Osteocyte (in vitro differentiated cells): ENCODE measurements at regions not wholly inside any gene's neighbourhood (a gene's known extent, or its start where the extent isn't known, plus 50 kb on each side); places are given as distances from the start of the nearest gene placed in this dataset.

Experiments used
- DNase-seq: peaks from one replicate; pipeline ENCODE4 v3.0.0; 2021; ENCODE audit warnings: mixed read lengths; ENCODE audit not compliant: unreplicated experiment; ENCODE audit errors: extremely low spot score
- H3K27ac Mint-ChIP-seq: one replicate; pipeline ENCODE4 v1.8.0; 2021; ENCODE audit warnings: mild to moderate bottlenecking, mixed read lengths; ENCODE audit not compliant: unreplicated experiment
- H3K27me3 Mint-ChIP-seq: one replicate; pipeline ENCODE4 v1.8.0; 2021; ENCODE audit warnings: mixed read lengths; ENCODE audit not compliant: unreplicated experiment
- H3K36me3 Mint-ChIP-seq: one replicate; pipeline ENCODE4 v1.8.0; 2021; ENCODE audit warnings: mixed read lengths; ENCODE audit not compliant: unreplicated experiment
- H3K4me1 Mint-ChIP-seq: one replicate; pipeline ENCODE4 v1.8.0; 2021; ENCODE audit warnings: mixed read lengths; ENCODE audit not compliant: unreplicated experiment
- H3K4me3 Mint-ChIP-seq: one replicate; pipeline ENCODE4 v1.8.0; 2021; ENCODE audit warnings: mild to moderate bottlenecking, moderate library complexity, mixed read lengths; ENCODE audit not compliant: unreplicated experiment
- H3K9me3 Mint-ChIP-seq: one replicate; pipeline ENCODE4 v1.8.0; 2021; ENCODE audit warnings: mixed read lengths; ENCODE audit not compliant: unreplicated experiment
- CTCF ChIP-seq: fragments of 200-600 bp; sonication (generic); IDR thresholded peaks from 2 replicates; pipeline ENCODE4 v1.5.0; 2021; ENCODE audit warnings: antibody characterized with exemption, mild to moderate bottlenecking, moderate library complexity

- H3K4me1 Mint-ChIP-seq, result no peaks in the 10 kb centered on the region
Observed at GRCh38 chr13:73262862-73263627, 204.2 kb downstream of the KLF5 start.

GRCh38 chr13:73261739-73262216, 203.0 kb downstream of the KLF5 start:
- Mint-ChIP-seq H3K27me3 (peaks cover 10% of the 10 kb centered on the region), H3K27ac (no peak overlapping the region), H3K9me3 (no peaks in the 10 kb centered on the region), H3K4me3 (no peak overlapping the region), H3K36me3 (no peaks in the 10 kb centered on the region), H3K4me1 (no peaks in the 10 kb centered on the region)
- no peak for TF ChIP-seq CTCF
- DNase-seq, result no peak

More at GRCh38 chr13:73262862-73263627, 204.2 kb downstream of the KLF5 start:
- H3K27ac Mint-ChIP-seq, result no peak overlapping the region
- H3K4me3 Mint-ChIP-seq, result no peak overlapping the region
- H3K36me3 Mint-ChIP-seq, result no peaks in the 10 kb centered on the region
- peaks cover 8% of the 10 kb centered on the region for H3K27me3 Mint-ChIP-seq
- no peak for DNase-seq
- no peak for TF ChIP-seq CTCF
- H3K9me3 Mint-ChIP-seq, result no peaks in the 10 kb centered on the region

GRCh38 chr13:73259061-73260017, 200.5 kb downstream of the KLF5 start:
- no peaks in the 10 kb centered on the region for H3K9me3 Mint-ChIP-seq
- H3K27ac Mint-ChIP-seq, result no peak overlapping the region
- no peak for TF ChIP-seq CTCF
- no peaks in the 10 kb centered on the region for H3K4me1 Mint-ChIP-seq
- H3K27me3 Mint-ChIP-seq, result peaks cover 12% of the 10 kb centered on the region
- no peaks in the 10 kb centered on the region for H3K36me3 Mint-ChIP-seq
- no peak overlapping the region for H3K4me3 Mint-ChIP-seq
- DNase-seq, result no peak

- no peak for DNase-seq
- Mint-ChIP-seq H3K4me3 (no peak overlapping the region), H3K9me3 (no peaks in the 10 kb centered on the region), H3K27me3 (peaks cover 12% of the 10 kb centered on the region), H3K4me1 (no peaks in the 10 kb centered on the region), H3K27ac (no peak overlapping the region), H3K36me3 (no peaks in the 10 kb centered on the region)
- no peak for TF ChIP-seq CTCF
Observed at GRCh38 chr13:73258406-73258805, 199.6 kb downstream of the KLF5 start.

- no peak for DNase-seq
- no peaks in the 10 kb centered on the region for H3K9me3 Mint-ChIP-seq
- H3K4me1 Mint-ChIP-seq, result peaks cover 11% of the 10 kb centered on the region
- H3K4me3 Mint-ChIP-seq, result no peak overlapping the region
- H3K27ac Mint-ChIP-seq, result no peak overlapping the region
- H3K36me3 Mint-ChIP-seq, result no peaks in the 10 kb centered on the region
- no peak for TF ChIP-seq CTCF
- peaks cover 16% of the 10 kb centered on the region for H3K27me3 Mint-ChIP-seq
Observed at GRCh38 chr13:73254827-73255226, 196.0 kb downstream of the KLF5 start.
